HG02852 (cell line): ENCODE measurements at regions not wholly inside any gene's neighbourhood (a gene's known extent, or its start where the extent isn't known, plus 50 kb on each side); places are given as distances from the start of the nearest gene placed in this dataset.

Experiments
- ATAC-seq: cut with Tn5 transposase; IDR thresholded peaks from one replicate; pipeline ENCODE4 v1.9.1; 2021; ENCODE audit warnings: mild to moderate bottlenecking, moderate library complexity; ENCODE audit not compliant: unreplicated experiment

- ATAC-seq, result no peak
Observed at GRCh38 chr3:26345613-26346012, 277.0 kb upstream of the LRRC3B start.

- ATAC-seq, result no peak
Observed at GRCh38 chr3:26346497-26346896, 276.1 kb upstream of the LRRC3B start.

- no peak for ATAC-seq
Observed at GRCh38 chr3:26347150-26347549, 275.4 kb upstream of the LRRC3B start.

- no peak for ATAC-seq
Observed at GRCh38 chr3:26350853-26351252, 271.7 kb upstream of the LRRC3B start.

GRCh38 chr3:26353097-26353496, 269.5 kb upstream of the LRRC3B start:
- ATAC-seq, result no peak

- ATAC-seq, result no peak
Observed at GRCh38 chr3:26358405-26358804, 264.2 kb upstream of the LRRC3B start.

GRCh38 chr3:26365706-26366105, 256.9 kb upstream of the LRRC3B start:
- no peak for ATAC-seq

GRCh38 chr3:26368312-26368711, 254.3 kb upstream of the LRRC3B start:
- no peak for ATAC-seq

- no peak for ATAC-seq
Observed at GRCh38 chr3:26369133-26369532, 253.4 kb upstream of the LRRC3B start.

- ATAC-seq, result no peak
Observed at GRCh38 chr3:26375843-26376530, 246.6 kb upstream of the LRRC3B start.

GRCh38 chr3:26381411-26381810, 241.2 kb upstream of the LRRC3B start:
- ATAC-seq, result no peak

- ATAC-seq, result no peak
Observed at GRCh38 chr3:26406636-26407035, 215.9 kb upstream of the LRRC3B start.

- ATAC-seq, result no peak
Observed at GRCh38 chr3:26418553-26418952, 204.0 kb upstream of the LRRC3B start.

GRCh38 chr3:26422415-26422814, 200.2 kb upstream of the LRRC3B start:
- no peak for ATAC-seq

GRCh38 chr3:26425076-26425475, 197.5 kb upstream of the LRRC3B start:
- ATAC-seq, result no peak

GRCh38 chr3:26428992-26429391, 193.6 kb upstream of the LRRC3B start:
- ATAC-seq, result no peak

GRCh38 chr3:26437678-26438077, 184.9 kb upstream of the LRRC3B start:
- ATAC-seq, result no peak

- no peak for ATAC-seq
Observed at GRCh38 chr3:26438325-26438940, 184.1 kb upstream of the LRRC3B start.

GRCh38 chr3:26438981-26439884, 183.3 kb upstream of the LRRC3B start:
- no peak for ATAC-seq

- no peak for ATAC-seq
Observed at GRCh38 chr3:26449996-26450395, 172.6 kb upstream of the LRRC3B start.

GRCh38 chr3:26452363-26452762, 170.2 kb upstream of the LRRC3B start:
- no peak for ATAC-seq

- no peak for ATAC-seq
Observed at GRCh38 chr3:26460985-26461384, 161.6 kb upstream of the LRRC3B start.
